ENCODE measurements at regions not wholly inside any gene's neighbourhood (a gene's known extent, or its start where the extent isn't known, plus 50 kb on each side); places are given as distances from the start of the nearest gene placed in this dataset.

DNA sequence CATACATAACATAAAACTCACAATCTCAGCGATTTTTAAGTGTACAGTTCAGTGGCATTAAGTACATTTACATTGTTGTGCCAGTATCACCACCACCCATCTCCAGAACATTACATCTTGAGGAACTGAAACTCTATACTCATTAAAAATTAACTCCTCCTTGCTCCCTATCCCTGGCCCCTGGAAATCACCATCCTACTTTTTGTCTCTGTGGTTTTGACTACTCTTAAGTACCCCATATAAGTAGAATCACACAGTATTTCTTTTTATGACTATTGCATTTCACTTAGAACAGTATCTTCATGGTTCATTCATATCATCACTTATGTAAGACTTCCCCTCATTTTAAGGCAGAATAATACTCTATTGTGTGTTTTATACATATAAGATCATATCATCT lies 1108.1 kb downstream of the GRIK2 start:
- FAIRE-seq = no peak
- TF ChIP-seq POLR2AphosphoS5 (IDR thresholded peaks at IDR 0.05; ENCODE audit: low read depth, low read length) (no peak), POLR2A (IDR thresholded peaks at IDR 0.05; ENCODE audit: low read depth, low read length) (no peak), TAF1 (IDR thresholded peaks at IDR 0.05; ENCODE audit: borderline replicate concordance, low read depth, low read length) (no peak)

DNA sequence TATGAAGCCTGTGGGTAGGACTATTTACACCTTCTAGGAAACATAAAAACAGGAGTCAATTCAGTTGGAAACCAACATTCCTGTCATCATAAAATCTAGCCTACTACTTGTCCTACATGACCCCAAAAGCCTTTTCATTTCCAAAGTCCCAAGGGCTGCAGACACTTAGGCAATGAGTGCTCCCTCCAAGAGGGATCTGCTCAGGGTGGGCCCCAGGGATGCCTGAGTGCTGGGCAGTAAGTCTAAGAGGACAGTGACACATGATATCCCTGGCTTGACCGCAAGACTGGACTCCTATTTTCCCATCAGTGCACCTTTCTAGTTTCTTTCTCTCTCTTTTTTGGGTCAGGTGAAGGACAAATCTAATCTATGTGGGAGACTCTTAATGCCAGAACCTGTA lies 1101.3 kb downstream of the GRIK2 start:
- DNase-seq (ENCODE audit: insufficient read length) (no peak), FAIRE-seq (no peak)
- TF ChIP-seq POLR2AphosphoS5 (IDR thresholded peaks at IDR 0.05; ENCODE audit: low read depth, low read length) (no peak), POLR2A (IDR thresholded peaks at IDR 0.05; ENCODE audit: low read depth, low read length) (no peak), TAF1 (IDR thresholded peaks at IDR 0.05; ENCODE audit: borderline replicate concordance, low read depth, low read length) (no peak)

More for the DNA sequence above, 1108.1 kb downstream of the GRIK2 start:
- DNase-seq (ENCODE audit: insufficient read length) = no peak

DNA sequence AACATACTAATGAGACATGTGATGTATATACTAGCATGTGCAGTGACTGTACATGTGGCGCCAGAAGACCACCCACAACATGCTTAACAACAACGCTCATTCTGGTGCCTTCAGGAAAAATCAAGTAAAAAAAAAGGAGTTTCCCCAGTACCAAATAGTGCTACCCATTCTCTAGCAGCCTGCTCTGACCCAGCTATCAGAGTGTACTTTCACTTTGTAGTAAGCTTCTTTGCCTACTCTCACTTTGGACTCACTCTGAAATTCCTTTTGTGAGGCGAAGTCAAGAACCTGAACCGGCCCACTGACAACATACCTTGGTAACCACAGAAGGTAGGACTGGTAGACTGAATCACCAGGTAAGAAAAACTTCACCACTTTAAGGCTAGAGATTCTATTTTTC lies 1100.0 kb downstream of the GRIK2 start:
- FAIRE-seq (no peak), DNase-seq (ENCODE audit: insufficient read length) (no peak)
- TF ChIP-seq TAF1 (IDR thresholded peaks at IDR 0.05; ENCODE audit: borderline replicate concordance, low read depth, low read length) (no peak), POLR2A (IDR thresholded peaks at IDR 0.05; ENCODE audit: low read depth, low read length) (no peak), POLR2AphosphoS5 (IDR thresholded peaks at IDR 0.05; ENCODE audit: low read depth, low read length) (no peak)

DNA sequence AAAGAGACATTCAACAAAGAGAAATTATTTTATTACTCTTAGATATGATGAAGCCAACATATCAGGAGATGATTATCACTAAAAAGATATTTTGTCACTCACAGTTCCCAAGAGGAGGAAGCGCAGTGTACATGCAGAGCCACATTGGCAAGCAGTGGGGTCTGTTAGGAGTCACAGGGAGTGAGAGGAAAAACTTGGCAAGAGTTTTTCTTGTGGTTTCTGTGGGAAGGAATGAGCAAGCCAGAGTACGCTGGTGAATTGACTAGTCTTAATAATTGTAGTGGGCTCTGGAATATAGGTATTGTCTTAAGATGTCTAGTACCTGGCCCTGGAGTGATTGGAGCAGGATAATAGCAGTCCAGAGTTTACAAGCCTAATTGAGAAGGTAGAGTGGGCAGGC lies 1095.2 kb downstream of the GRIK2 start:
- FAIRE-seq (no peak), DNase-seq (ENCODE audit: insufficient read length) (no peak)
- TF ChIP-seq POLR2A (IDR thresholded peaks at IDR 0.05; ENCODE audit: low read depth, low read length) = no peak
- TF ChIP-seq TAF1 (IDR thresholded peaks at IDR 0.05; ENCODE audit: borderline replicate concordance, low read depth, low read length) = no peak
- no peak for TF ChIP-seq POLR2AphosphoS5 (IDR thresholded peaks at IDR 0.05; ENCODE audit: low read depth, low read length)

DNA sequence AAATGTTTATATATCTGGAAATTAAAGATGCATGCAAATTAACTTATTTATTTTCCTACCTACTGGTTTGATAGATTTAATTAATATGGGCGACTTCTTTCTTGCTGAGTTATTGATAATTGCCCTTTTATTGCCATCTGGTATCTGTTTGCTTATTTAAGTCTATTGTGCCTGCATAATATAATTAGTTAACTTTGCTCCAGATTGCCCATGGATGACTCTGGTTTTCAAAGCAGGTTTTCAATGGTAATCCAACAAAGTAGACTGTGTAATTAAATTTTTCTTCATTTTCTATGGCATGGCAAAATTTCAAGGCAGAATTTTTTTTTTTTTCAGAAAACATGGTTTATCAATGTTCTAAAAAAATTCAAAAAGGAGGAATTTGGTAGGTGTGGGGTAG lies 1092.0 kb downstream of the GRIK2 start:
- DNase-seq (ENCODE audit: insufficient read length) = no peak

DNA sequence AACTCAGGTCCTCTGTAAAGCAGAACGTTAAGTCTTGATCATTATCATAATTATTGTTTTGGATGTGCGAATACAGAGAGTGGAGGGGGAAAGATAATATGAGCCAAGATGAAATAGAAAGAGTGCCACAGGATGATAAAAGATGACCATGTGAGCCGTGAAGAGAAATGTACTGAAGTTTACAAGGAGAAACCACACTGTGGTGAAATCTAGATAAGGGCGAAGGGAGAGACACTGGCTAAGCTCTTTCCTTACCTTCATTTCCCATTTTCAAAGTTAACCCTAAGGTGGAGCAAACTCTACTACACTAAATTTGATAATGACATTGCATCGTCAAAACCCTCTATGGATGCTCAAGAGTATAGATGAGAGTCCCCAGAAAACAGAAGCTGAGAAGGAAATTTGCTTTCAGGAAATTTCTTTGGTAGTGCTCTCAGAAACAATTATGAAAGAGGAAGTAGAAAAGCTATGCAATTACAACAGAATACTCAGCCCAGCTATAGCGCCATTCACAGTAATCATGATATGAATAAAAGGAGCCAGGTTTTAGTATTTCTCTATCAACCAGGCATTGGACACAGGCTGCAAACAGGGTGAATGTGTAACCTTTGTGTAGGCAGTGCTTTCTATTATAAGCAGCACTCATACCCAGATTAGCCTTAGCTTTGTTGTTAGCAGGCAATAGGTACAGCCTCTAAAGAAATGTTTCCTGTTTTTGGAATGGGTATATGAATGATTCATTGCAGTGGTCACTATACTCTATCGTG lies 1080.7 kb downstream of the GRIK2 start:
- DNase-seq (ENCODE audit: insufficient read length) (no peak), FAIRE-seq (no peak)
- TF ChIP-seq POLR2AphosphoS5 (IDR thresholded peaks at IDR 0.05; ENCODE audit: low read depth, low read length) = no peak
- no peak for TF ChIP-seq TAF1 (IDR thresholded peaks at IDR 0.05; ENCODE audit: borderline replicate concordance, low read depth, low read length)

More for the DNA sequence above, 1092.0 kb downstream of the GRIK2 start:
- no peak for TF ChIP-seq TAF1 (IDR thresholded peaks at IDR 0.05; ENCODE audit: borderline replicate concordance, low read depth, low read length)
- no peak for TF ChIP-seq POLR2AphosphoS5 (IDR thresholded peaks at IDR 0.05; ENCODE audit: low read depth, low read length)
- no peak for TF ChIP-seq POLR2A (IDR thresholded peaks at IDR 0.05; ENCODE audit: low read depth, low read length)
- no peak for FAIRE-seq

DNA sequence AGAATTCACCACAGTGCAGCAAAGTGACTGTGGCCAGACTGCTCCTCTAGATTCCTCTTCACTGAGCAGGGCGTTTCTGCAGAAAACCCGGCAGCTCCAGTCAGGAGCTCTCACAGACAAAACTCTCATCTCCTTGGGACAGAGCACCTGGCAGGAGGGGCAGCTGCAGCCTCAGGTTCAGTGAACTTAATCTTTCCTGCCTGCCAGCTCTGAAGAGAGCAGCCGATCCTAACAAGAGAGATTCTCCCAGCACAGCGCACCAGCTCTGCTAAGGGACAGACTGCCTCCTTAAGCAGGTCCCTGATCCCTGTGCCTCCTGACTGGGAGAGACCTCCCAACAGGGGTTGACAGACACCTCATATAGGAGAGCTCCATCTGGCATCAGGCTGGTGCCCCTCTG lies 1065.5 kb downstream of the GRIK2 start:
- no peak for DNase-seq (ENCODE audit: insufficient read length)
- TF ChIP-seq POLR2A (IDR thresholded peaks at IDR 0.05; ENCODE audit: low read depth, low read length) (no peak), POLR2AphosphoS5 (IDR thresholded peaks at IDR 0.05; ENCODE audit: low read depth, low read length) (no peak), TAF1 (IDR thresholded peaks at IDR 0.05; ENCODE audit: borderline replicate concordance, low read depth, low read length) (no peak)
- FAIRE-seq = no peak

DNA sequence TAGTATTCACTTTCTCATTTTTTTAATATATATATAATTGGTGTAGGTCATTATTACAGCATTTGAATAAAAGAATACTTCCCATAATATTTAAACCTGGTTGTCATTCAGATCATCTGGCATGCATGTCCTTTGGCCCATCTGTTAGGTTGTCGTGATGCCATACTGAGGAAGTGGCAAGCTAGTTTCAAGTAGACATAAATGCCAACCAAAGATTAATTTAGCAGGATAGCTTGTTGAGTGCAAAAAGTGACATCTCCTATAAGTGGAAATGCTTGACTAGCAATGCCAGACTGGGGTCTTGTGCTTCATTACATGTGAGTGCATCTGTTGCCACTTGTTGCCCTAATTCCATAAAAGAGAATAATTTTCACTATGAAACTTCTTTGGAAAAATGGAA lies 1044.7 kb downstream of the GRIK2 start:
- FAIRE-seq = no peak

DNA sequence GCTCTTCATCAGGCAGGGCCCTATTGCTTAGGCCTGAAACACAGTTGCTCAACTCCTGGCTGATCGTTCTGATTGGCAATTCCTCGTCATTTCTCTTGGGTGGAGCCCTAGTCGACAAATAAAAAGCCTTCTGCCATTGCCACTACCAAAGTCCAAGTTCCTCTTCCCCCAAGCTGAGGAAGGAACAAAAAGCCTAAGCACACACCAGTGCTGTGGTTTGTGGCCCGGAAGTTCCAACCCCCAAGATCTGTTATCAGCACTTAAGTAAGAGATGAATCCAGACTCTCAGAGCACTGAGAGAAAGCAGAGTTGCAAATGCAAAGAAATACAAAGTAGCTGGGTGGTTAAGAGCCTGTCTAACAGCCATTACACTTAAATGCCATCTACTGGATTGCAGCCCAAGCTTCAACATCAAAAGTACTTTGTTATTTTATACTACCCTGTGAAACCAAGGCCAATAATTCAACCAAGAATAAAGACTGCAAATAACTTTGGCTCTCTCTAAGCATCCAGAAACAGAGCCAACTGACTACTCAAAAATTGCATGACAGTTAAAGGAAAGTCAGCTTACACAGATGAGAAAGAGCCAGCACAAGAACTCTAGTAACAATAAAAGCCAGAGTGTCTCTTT lies 1024.0 kb downstream of the GRIK2 start:
- DNase-seq (ENCODE audit: insufficient read length) (no peak), FAIRE-seq (no peak)
- TF ChIP-seq TAF1 (IDR thresholded peaks at IDR 0.05; ENCODE audit: borderline replicate concordance, low read depth, low read length) (no peak), POLR2AphosphoS5 (IDR thresholded peaks at IDR 0.05; ENCODE audit: low read depth, low read length) (no peak), POLR2A (IDR thresholded peaks at IDR 0.05; ENCODE audit: low read depth, low read length) (no peak)

More for the DNA sequence above, 1044.7 kb downstream of the GRIK2 start:
- TF ChIP-seq TAF1 (IDR thresholded peaks at IDR 0.05; ENCODE audit: borderline replicate concordance, low read depth, low read length) (no peak), POLR2A (IDR thresholded peaks at IDR 0.05; ENCODE audit: low read depth, low read length) (no peak), POLR2AphosphoS5 (IDR thresholded peaks at IDR 0.05; ENCODE audit: low read depth, low read length) (no peak)
- DNase-seq (ENCODE audit: insufficient read length) = no peak

DNA sequence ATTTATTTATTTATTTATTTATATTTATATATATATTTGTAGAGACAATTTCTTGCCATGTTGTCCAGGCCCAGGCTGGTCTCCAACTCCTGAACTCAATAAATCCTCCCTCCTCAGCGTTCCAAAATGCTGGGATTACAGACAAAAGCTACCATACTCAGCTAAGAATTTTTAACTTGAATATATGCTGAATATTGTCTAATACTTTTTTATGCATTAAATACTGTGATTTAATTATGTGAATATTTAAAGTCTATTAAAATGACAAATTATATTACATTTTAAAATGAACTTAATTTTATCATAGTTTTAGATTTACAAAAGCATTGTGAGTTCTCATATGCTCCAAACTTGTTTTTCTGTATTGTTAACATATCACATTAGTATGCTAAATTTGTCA lies 1022.4 kb downstream of the GRIK2 start:
- DNase-seq (ENCODE audit: insufficient read length) (no peak), FAIRE-seq (no peak)
- TF ChIP-seq POLR2AphosphoS5 (IDR thresholded peaks at IDR 0.05; ENCODE audit: low read depth, low read length) (no peak), TAF1 (IDR thresholded peaks at IDR 0.05; ENCODE audit: borderline replicate concordance, low read depth, low read length) (no peak)

DNA sequence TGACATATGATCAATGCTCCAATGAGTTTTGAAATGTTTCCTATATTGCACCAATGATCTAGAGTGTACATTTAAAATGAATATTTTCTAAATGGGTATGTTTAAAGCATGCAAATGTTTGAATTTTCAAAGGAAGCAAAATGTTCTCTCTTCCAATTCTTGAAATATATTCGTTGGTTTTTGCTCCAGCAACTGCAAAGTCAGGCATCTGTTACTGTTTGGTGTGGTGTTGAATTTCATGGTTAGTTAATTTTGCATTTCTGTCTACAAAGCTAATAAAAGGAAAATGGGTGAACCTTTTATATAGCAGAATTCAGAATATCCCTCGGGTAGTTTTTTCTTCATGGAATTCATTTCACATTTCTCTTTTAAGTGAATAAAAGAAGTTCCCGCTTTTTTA lies 1018.3 kb downstream of the GRIK2 start:
- DNase-seq (ENCODE audit: insufficient read length) (no peak), FAIRE-seq (no peak)
- no peak for TF ChIP-seq TAF1 (IDR thresholded peaks at IDR 0.05; ENCODE audit: borderline replicate concordance, low read depth, low read length)
- TF ChIP-seq POLR2AphosphoS5 (IDR thresholded peaks at IDR 0.05; ENCODE audit: low read depth, low read length) = no peak
- no peak for TF ChIP-seq POLR2A (IDR thresholded peaks at IDR 0.05; ENCODE audit: low read depth, low read length)

Data from GM12892 (cell line).